A673 (cell line): ENCODE measurements at regions not wholly inside any gene's neighbourhood (a gene's known extent, or its start where the extent isn't known, plus 50 kb on each side); places are given as distances from the start of the nearest gene placed in this dataset.

ENCODE experiments used
- CTCF ChIP-seq: fragments of 300-800, 200-600 bp; sonication (generic); conservative IDR thresholded peaks from 2 replicates; pipeline ENCODE4 v1.5.1; 2017; ENCODE audit warnings: low read depth, mild to moderate bottlenecking, antibody characterized with exemption, low read length, moderate library complexity, mixed read lengths
- EZH2 ChIP-seq: fragments of 200-600 bp; sonication (generic); IDR thresholded peaks from 2 replicates; pipeline ENCODE4 v1.6.1; 2017; ENCODE audit warnings: borderline replicate concordance, low read depth, mild to moderate bottlenecking, mixed read lengths, antibody characterized with exemption, low read length; ENCODE audit not compliant: poor library complexity, severe bottlenecking

- TF ChIP-seq CTCF = no peak
- no peak for TF ChIP-seq EZH2
These were observed 1350.2 kb upstream of the RAG2 start for GRCh38 chr11:37948258-37948657.
